Fibroblast of lung (primary cell): ENCODE measurements at regions not wholly inside any gene's neighbourhood (a gene's known extent, or its start where the extent isn't known, plus 50 kb on each side); places are given as distances from the start of the nearest gene placed in this dataset.
A peak's percentile ranks its signal among the peaks of the same experiment; 100 is the strongest.
"Not testable (repeated sequence)": the region's sequence is repeated elsewhere in the genome, so short reads cannot be mapped to it uniquely, and the experiment has no call there.

ENCODE experiments used
- DNase-seq, 2 donors: peaks; one replicate each; pipeline versions ENCODE4 v3.0.0 to v3.0.0-alpha.2; 2010; ENCODE audit warnings: low read depth in 2 of 2
- H2AFZ ChIP-seq: 2 replicates; pipeline ENCODE4 v1.5.1; 2012; ENCODE audit warnings: low read length, control low read depth, inconsistent platforms
- H3K27ac ChIP-seq: 2 replicates; pipeline ENCODE4 v1.5.1; 2011; ENCODE audit warnings: low read length, control low read depth; ENCODE audit not compliant: insufficient read depth
- H3K27me3 ChIP-seq: 2 replicates; pipeline ENCODE4 v1.5.1; 2011; ENCODE audit warnings: mild to moderate bottlenecking, low read length; ENCODE audit not compliant: control insufficient read depth, insufficient read depth
- H3K36me3 ChIP-seq: 2 replicates; pipeline ENCODE4 v1.5.1; 2011; ENCODE audit warnings: low read length; ENCODE audit not compliant: control insufficient read depth, insufficient read depth
- H3K4me1 ChIP-seq: 2 replicates; pipeline ENCODE4 v1.5.1; 2011; ENCODE audit warnings: low read length; ENCODE audit not compliant: control insufficient read depth, insufficient read depth; ENCODE audit errors: extremely low read depth
- H3K4me2 ChIP-seq: 2 replicates; pipeline ENCODE4 v1.5.1; 2011; ENCODE audit warnings: low read length, control low read depth; ENCODE audit not compliant: insufficient read depth; ENCODE audit errors: extremely low read depth
- H3K4me3 ChIP-seq, 4 experiments: fragments of 200-600 bp in 1 of 4; sonication (generic) in 1 of 4; replicated peaks in 1 of 4; 2 replicates each; pipeline ENCODE4 v1.5.1; 2011 to 2016; ENCODE audit warnings: low read length in 4 of 4, low read depth in 3 of 4, mild to moderate bottlenecking in 3 of 4, control low read depth in 2 of 4, inconsistent platforms in 1 of 4, mixed read lengths in 1 of 4; ENCODE audit not compliant: insufficient read depth in 1 of 4; ENCODE audit errors: control extremely low read depth in 1 of 4
- H3K79me2 ChIP-seq: 2 replicates; pipeline ENCODE4 v1.5.1; 2012; ENCODE audit warnings: mild to moderate bottlenecking, low read length, inconsistent platforms; ENCODE audit not compliant: control insufficient read depth, insufficient read depth
- H3K9ac ChIP-seq: 2 replicates; pipeline ENCODE4 v1.5.1; 2011; ENCODE audit warnings: mild to moderate bottlenecking, low read length, control low read depth; ENCODE audit not compliant: insufficient read depth
- H3K9me3 ChIP-seq: 2 replicates; pipeline ENCODE4 v1.5.1; 2012; ENCODE audit warnings: low read depth, low read length; ENCODE audit not compliant: control insufficient read depth, insufficient read depth
- H4K20me1 ChIP-seq: 2 replicates; pipeline ENCODE4 v1.5.1; 2011; ENCODE audit warnings: low read length; ENCODE audit not compliant: control insufficient read depth, insufficient read depth; ENCODE audit errors: extremely low read depth

DNA sequence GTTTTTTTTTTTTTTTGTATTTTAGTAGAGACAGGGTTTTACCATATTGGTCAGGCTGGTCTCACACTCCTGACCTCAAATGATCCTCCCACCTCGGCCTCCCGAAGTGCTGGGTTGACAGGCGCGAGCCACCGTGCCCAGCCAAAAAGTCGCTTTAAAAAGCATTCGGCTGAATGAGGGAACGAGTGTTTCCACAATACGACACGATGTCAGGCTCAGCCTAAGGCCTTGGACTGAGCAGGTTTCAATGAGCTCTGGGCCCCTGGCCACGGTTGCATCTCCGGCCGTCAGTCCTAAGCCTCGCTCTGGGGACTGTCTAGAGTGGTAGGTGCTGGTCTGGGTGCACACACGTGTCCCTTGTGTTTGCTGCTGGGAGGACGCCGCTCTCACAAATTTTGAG, 122.6 kb upstream of the ZNF469 start:
- not testable (repeated sequence) for H4K20me1 ChIP-seq, H3K27ac ChIP-seq, H3K9me3 ChIP-seq, DNase-seq, H3K27me3 ChIP-seq, H3K9ac ChIP-seq, H2AFZ ChIP-seq, H3K36me3 ChIP-seq, H3K4me3 ChIP-seq, H3K4me2 ChIP-seq, H3K79me2 ChIP-seq, H3K4me1 ChIP-seq

DNA sequence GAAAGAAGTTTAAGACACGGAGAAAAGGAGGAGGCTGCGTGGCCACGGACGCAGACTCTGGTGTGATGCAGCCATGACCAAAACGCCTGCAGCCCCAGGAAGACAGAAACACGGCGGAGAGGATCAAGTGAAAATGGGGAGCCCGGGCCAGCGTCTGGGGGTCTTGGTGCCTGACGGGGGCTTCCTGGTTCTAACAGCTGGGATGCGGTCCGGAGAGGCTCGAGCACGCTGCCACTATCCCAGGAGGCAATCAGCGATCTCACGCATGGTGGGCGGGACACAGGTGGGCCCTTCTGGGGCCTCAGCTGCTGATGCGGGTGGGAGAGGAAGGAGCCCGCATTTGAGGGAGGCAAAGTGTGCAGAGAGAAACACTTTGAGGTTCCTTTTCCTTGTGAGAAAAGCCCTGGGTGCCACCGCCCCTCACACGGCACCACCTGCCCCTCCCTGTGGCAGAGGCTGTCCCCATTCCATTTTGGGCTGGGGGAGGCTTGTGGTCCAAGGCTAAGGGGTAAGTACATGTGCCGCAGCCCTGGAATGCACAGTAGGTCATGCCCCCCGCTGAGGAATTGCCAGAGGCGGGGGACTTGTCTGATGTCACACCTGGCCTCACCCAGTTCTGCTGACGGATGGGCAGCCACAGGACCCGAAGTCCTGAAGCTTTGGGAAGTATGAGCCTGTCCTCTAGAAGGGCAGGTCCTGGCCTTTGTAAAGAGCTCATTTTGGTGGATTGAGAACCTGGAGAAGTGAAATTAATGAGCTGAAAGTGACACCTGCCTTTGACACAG, 121.7 kb upstream of the ZNF469 start:
- not testable (repeated sequence) for H3K36me3 ChIP-seq, H3K4me2 ChIP-seq, DNase-seq, H3K4me3 ChIP-seq, H3K27ac ChIP-seq, H3K9ac ChIP-seq, H3K27me3 ChIP-seq, H3K79me2 ChIP-seq, H4K20me1 ChIP-seq, H3K9me3 ChIP-seq, H2AFZ ChIP-seq
- H3K4me1 ChIP-seq = peaks cover 13% of the 10 kb centered on the region

GRCh38 chr16:88261814-88262605, 120.7 kb upstream of the ZNF469 start:
- not testable (repeated sequence) for H3K27me3 ChIP-seq, H3K9ac ChIP-seq, H3K9me3 ChIP-seq, H3K36me3 ChIP-seq, H4K20me1 ChIP-seq, H3K79me2 ChIP-seq, H2AFZ ChIP-seq, H3K4me2 ChIP-seq, H3K4me3 ChIP-seq
- H3K4me1 ChIP-seq = peaks cover 13% of the 10 kb centered on the region
- H3K27ac ChIP-seq = peak overlapping the region; percentile 43
- peak in 1 of 2 donors; percentile 51 for DNase-seq

- DNase-seq = peak; percentile 40 to 80
These were observed 119.7 kb upstream of the ZNF469 start for GRCh38 chr16:88262858-88263563.

DNA sequence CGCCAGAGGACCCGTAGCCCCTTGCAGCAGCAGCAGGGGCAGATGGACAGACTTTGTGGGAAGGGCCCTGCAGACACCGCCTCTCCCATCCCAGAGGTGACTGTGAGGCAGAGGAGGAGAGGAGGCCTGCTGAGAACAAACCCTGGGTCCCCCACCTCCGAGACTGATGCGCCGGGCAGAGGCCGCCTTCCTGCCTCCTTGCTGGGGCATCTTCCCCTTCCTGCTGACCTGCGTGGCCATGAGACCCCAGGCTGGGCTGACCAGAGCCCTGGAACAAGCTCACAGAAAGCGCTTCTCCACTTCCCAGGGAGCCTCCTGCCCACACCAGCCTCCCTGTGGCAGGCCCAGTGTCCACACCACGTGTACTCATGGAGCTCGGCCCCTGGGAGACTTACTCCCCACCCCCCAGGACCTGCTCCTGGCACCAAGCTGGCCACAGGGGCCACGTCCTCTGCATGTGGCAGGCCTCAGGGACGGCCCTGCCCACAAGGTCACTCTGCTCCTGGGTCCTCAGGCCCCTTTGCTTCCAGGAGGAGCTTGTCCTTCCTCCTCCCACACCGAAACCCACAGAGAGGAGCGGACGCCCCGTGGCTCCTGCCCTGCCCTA, 119.0 kb upstream of the ZNF469 start:
- H3K4me3 ChIP-seq, H3K36me3 ChIP-seq, DNase-seq, H2AFZ ChIP-seq, H4K20me1 ChIP-seq, H3K27me3 ChIP-seq, H3K9me3 ChIP-seq, H3K79me2 ChIP-seq, H3K4me2 ChIP-seq, H3K9ac ChIP-seq, H3K27ac ChIP-seq: not testable (repeated sequence)
- peaks cover 13% of the 10 kb centered on the region for H3K4me1 ChIP-seq

More at GRCh38 chr16:88262858-88263563, 119.7 kb upstream of the ZNF469 start:
- not testable (repeated sequence) for H3K36me3 ChIP-seq, H3K4me3 ChIP-seq, H3K79me2 ChIP-seq, H4K20me1 ChIP-seq, H3K9me3 ChIP-seq, H3K4me2 ChIP-seq, H3K27me3 ChIP-seq, H2AFZ ChIP-seq
- Histone ChIP-seq H3K9ac (peak overlapping the region; percentile 36), H3K27ac (peak overlapping the region; percentile 53), H3K4me1 (peaks cover 13% of the 10 kb centered on the region)
